H9 (cell line): ENCODE measurements at regions not wholly inside any gene's neighbourhood (a gene's known extent, or its start where the extent isn't known, plus 50 kb on each side); places are given as distances from the start of the nearest gene placed in this dataset.

Experiments used
- DNase-seq: peaks from one replicate; pipeline ENCODE4 v3.0.0-alpha.2; 2017
- H2AFZ ChIP-seq: one replicate; pipeline ENCODE4 v1.6.1; 2013; ENCODE audit warnings: mild to moderate bottlenecking, low read length, control low read depth, moderate library complexity
- H2AK5ac ChIP-seq: 2 replicates; pipeline ENCODE4 v1.6.1; 2013; ENCODE audit warnings: low read length, control low read depth, mixed read lengths; ENCODE audit not compliant: insufficient read length
- H2BK120ac ChIP-seq: one replicate; pipeline ENCODE4 v1.6.1; 2013; ENCODE audit warnings: low read depth, mild to moderate bottlenecking, low read length, control low read depth, inconsistent platforms; ENCODE audit not compliant: poor library complexity, severe bottlenecking
- H2BK12ac ChIP-seq: 2 replicates; pipeline ENCODE4 v1.6.1; 2013; ENCODE audit warnings: low read length, control low read depth, mixed read lengths, low read depth; ENCODE audit not compliant: insufficient read length
- H2BK15ac ChIP-seq: 2 replicates; pipeline ENCODE4 v1.6.1; 2013; ENCODE audit warnings: low read depth, low read length, control low read depth
- H2BK20ac ChIP-seq: one replicate; pipeline ENCODE4 v1.6.1; 2013; ENCODE audit warnings: low read depth, mild to moderate bottlenecking, low read length, control low read depth, inconsistent platforms; ENCODE audit not compliant: poor library complexity, severe bottlenecking
- H2BK5ac ChIP-seq: 2 replicates; pipeline ENCODE4 v1.6.1; 2013; ENCODE audit warnings: low read length, control low read depth, mixed read lengths; ENCODE audit not compliant: insufficient read length
- H3K14ac ChIP-seq: 2 replicates; pipeline ENCODE4 v1.6.1; 2013; ENCODE audit warnings: low read length, control low read depth; ENCODE audit not compliant: insufficient read depth
- H3K18ac ChIP-seq: 2 replicates; pipeline ENCODE4 v1.6.1; 2013; ENCODE audit warnings: low read depth, mild to moderate bottlenecking, mixed read lengths, low read length, control low read depth; ENCODE audit not compliant: insufficient read length
- H3K23ac ChIP-seq: 2 replicates; pipeline ENCODE4 v1.6.1; 2013; ENCODE audit warnings: low read length, control low read depth, mixed read lengths, low read depth; ENCODE audit not compliant: insufficient read length
- H3K23me2 ChIP-seq: 2 replicates; pipeline ENCODE4 v1.6.1; 2013; ENCODE audit warnings: low read depth, mild to moderate bottlenecking, mixed read lengths, low read length, control low read depth; ENCODE audit not compliant: insufficient read length, poor library complexity, severe bottlenecking
- H3K27ac ChIP-seq: 2 replicates; pipeline ENCODE4 v1.5.1; 2013; ENCODE audit warnings: low read length, control low read depth, mixed read lengths, low read depth; ENCODE audit not compliant: insufficient read length
- H3K27me3 ChIP-seq: 2 replicates; pipeline ENCODE4 v1.6.1; 2013; ENCODE audit warnings: low read length, control low read depth, inconsistent platforms; ENCODE audit not compliant: insufficient read depth
- H3K4ac ChIP-seq: 2 replicates; pipeline ENCODE4 v1.6.1; 2013; ENCODE audit warnings: low read depth, mild to moderate bottlenecking, control low read depth, inconsistent platforms, low read length, moderate library complexity
- H3K4me1 ChIP-seq: 2 replicates; pipeline ENCODE4 v1.6.1; 2013; ENCODE audit warnings: low read length, control low read depth, inconsistent platforms; ENCODE audit not compliant: insufficient read depth
- H3K4me2 ChIP-seq: 2 replicates; pipeline ENCODE4 v1.6.1; 2013; ENCODE audit warnings: low read length, control low read depth, mixed read lengths; ENCODE audit not compliant: insufficient read length, insufficient read depth
- H3K56ac ChIP-seq: 2 replicates; pipeline ENCODE4 v1.6.1; 2013; ENCODE audit warnings: low read depth, mild to moderate bottlenecking, mixed read lengths, low read length, control low read depth; ENCODE audit not compliant: insufficient read length
- H3K79me1 ChIP-seq: 2 replicates; pipeline ENCODE4 v1.6.1; 2013; ENCODE audit warnings: low read depth, mild to moderate bottlenecking, moderate library complexity, low read length, control low read depth, inconsistent platforms; ENCODE audit not compliant: insufficient read depth, poor library complexity, severe bottlenecking
- H3K79me2 ChIP-seq: 2 replicates; pipeline ENCODE4 v1.6.1; 2013; ENCODE audit warnings: low read length, control low read depth, inconsistent platforms; ENCODE audit not compliant: insufficient read depth
- H3K9ac ChIP-seq: 2 replicates; pipeline ENCODE4 v1.6.1; 2013; ENCODE audit warnings: low read length, control low read depth, mixed read lengths; ENCODE audit not compliant: insufficient read length; ENCODE audit errors: extremely low read depth
- H3K9me3 ChIP-seq: one replicate; pipeline ENCODE4 v1.6.1; 2013; ENCODE audit warnings: low read depth, low read length, inconsistent platforms; ENCODE audit not compliant: control insufficient read depth
- H3T11ph ChIP-seq: one replicate; pipeline ENCODE4 v1.6.1; 2013; ENCODE audit warnings: mild to moderate bottlenecking, low read length, control low read depth, inconsistent platforms
- H4K20me1 ChIP-seq: one replicate; pipeline ENCODE4 v1.6.1; 2013; ENCODE audit not compliant: control insufficient read depth, insufficient read length, insufficient read depth
- H4K5ac ChIP-seq: 2 replicates; pipeline ENCODE4 v1.6.1; 2013; ENCODE audit warnings: low read depth, mild to moderate bottlenecking, mixed read lengths, low read length, control low read depth; ENCODE audit not compliant: insufficient read length
- H4K8ac ChIP-seq: replicated peaks from 2 replicates; pipeline ENCODE4 v1.6.1; 2013; ENCODE audit warnings: low read length, control low read depth, mixed read lengths, low read depth; ENCODE audit not compliant: insufficient read length
- H4K91ac ChIP-seq: 2 replicates; pipeline ENCODE4 v1.6.1; 2013; ENCODE audit warnings: low read depth, mild to moderate bottlenecking, moderate library complexity, mixed read lengths, low read length, control low read depth; ENCODE audit not compliant: insufficient read length
- H3K27ac Mint-ChIP-seq, 3 experiments: 2 replicates in 2 of 3; 3 replicates in 1 of 3; pipeline ENCODE4 v1.8.0; 2020 to 2021; ENCODE audit warnings: mixed read lengths in 3 of 3, mild to moderate bottlenecking in 1 of 3, moderate library complexity in 1 of 3
- H3K27me3 Mint-ChIP-seq: 2 replicates; pipeline ENCODE4 v1.8.0; 2021; ENCODE audit warnings: low read depth, mild to moderate bottlenecking, moderate library complexity, mixed read lengths
- H3K36me3 Mint-ChIP-seq, 3 experiments: 2 replicates in 2 of 3; 3 replicates in 1 of 3; pipeline ENCODE4 v1.8.0; 2020 to 2021; ENCODE audit warnings: low read depth in 3 of 3, mixed read lengths in 3 of 3; ENCODE audit not compliant: insufficient read depth in 1 of 3
- H3K4me1 Mint-ChIP-seq, 2 experiments: 2 replicates each; pipeline ENCODE4 v1.8.0; 2020; ENCODE audit warnings: mixed read lengths in 2 of 2
- H3K4me3 Mint-ChIP-seq, 2 experiments: 2 replicates in 1 of 2; 3 replicates in 1 of 2; pipeline ENCODE4 v1.8.0; 2020 to 2021; ENCODE audit warnings: mild to moderate bottlenecking in 2 of 2, mixed read lengths in 2 of 2, moderate library complexity in 1 of 2
- H3K9me3 Mint-ChIP-seq, 2 experiments: 2 replicates in 1 of 2; 3 replicates in 1 of 2; pipeline ENCODE4 v1.8.0; 2020; ENCODE audit warnings: mild to moderate bottlenecking in 2 of 2, mixed read lengths in 2 of 2, moderate library complexity in 1 of 2
- CTCF ChIP-seq: fragments of 200-600 bp; sonication (generic); conservative IDR thresholded peaks from 3 replicates; pipeline ENCODE4 v1.8.0; 2021; ENCODE audit warnings: antibody characterized with exemption, mild to moderate bottlenecking
- WGBS: extraction: QIAGEN DNeasy Blood & Tissue Kit; methylation state at CpG from one replicate; pipeline ENCODE4 v1.1.7; 2013; ENCODE audit warnings: missing lambda C conversion rate, low lambda C conversion rate, mixed read lengths; ENCODE audit not compliant: insufficient read length; ENCODE audit errors: extremely low coverage; 5-methylcytosine and 5-hydroxymethylcytosine counted together

GRCh38 chr6:167517254-167517916, 192.5 kb downstream of the TTLL2 start:
- Mint-ChIP-seq H3K4me1 (peaks cover 5 to 6% of the 10 kb centered on the region in 2 experiments; a peak in 3 of 4 replicates), H3K27me3 (peaks cover 10% of the 10 kb centered on the region), H3K27ac (no peak overlapping the region), H3K36me3 (no peaks in the 10 kb centered on the region), H3K4me3 (no peak overlapping the region), H3K9me3 (no peaks in the 10 kb centered on the region)
- Histone ChIP-seq H3K27me3 (no peaks in the 10 kb centered on the region), H3K56ac (no peak overlapping the region), H3K4me1 (no peaks in the 10 kb centered on the region), H3K23me2 (no peaks in the 10 kb centered on the region), H4K91ac (no peak overlapping the region), H3T11ph (no peak overlapping the region), H3K79me2 (no peaks in the 10 kb centered on the region), H3K9ac (no peak overlapping the region), H3K4ac (no peak overlapping the region), H2AK5ac (no peak overlapping the region), H2BK120ac (no peak overlapping the region), H4K8ac (no peak overlapping the region), H3K27ac (no peak overlapping the region), H2BK12ac (no peak overlapping the region), H3K14ac (no peak overlapping the region), H2BK20ac (no peak overlapping the region), H3K79me1 (no peaks in the 10 kb centered on the region), H2AFZ (no peak overlapping the region), H3K9me3 (no peaks in the 10 kb centered on the region), H2BK15ac (no peak overlapping the region), H3K23ac (no peak overlapping the region), H2BK5ac (no peak overlapping the region), H4K20me1 (no peaks in the 10 kb centered on the region), H3K4me2 (no peak overlapping the region), H4K5ac (no peak overlapping the region), H3K18ac (no peak overlapping the region)
- DNase-seq = no peak
- no CpG with 5 or more reads among the region's 9 CpGs for WGBS
- TF ChIP-seq CTCF = no peak
